ENCODE measurements at regions not wholly inside any gene's neighbourhood (a gene's known extent, or its start where the extent isn't known, plus 50 kb on each side); places are given as distances from the start of the nearest gene placed in this dataset.
"Not testable (repeated sequence)": the region's sequence is repeated elsewhere in the genome, so short reads cannot be mapped to it uniquely, and the experiment has no call there.

DNA sequence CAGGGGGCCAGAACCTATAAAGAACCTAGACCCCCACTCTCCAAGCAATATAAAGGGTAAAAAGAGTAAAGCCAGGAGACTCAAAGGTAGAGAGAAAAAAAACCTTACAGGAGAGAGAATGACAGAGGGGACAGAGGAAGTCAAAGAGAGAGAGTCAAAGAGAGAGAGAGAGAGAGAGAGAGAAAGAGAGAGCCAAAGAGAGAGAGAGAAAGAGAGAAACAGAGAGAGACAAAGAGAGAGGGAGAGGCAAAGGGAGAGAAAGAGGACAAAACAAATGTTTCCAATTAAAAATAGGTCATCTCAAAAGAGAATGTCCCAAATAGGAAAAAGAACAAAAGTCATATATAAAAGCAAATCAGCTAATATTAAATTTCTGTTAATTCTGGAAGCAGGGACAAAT is 251.5 kb downstream of the DPY19L2 start:
- no peak for ATAC-seq
- intact Hi-C loops (cut with DNase I): no loop called here
- DNase-seq: no peak

GRCh38 chr12:63415357-63415756 is 252.9 kb downstream of the DPY19L2 start:
- ATAC-seq: no peak
- no peak for DNase-seq

DNA sequence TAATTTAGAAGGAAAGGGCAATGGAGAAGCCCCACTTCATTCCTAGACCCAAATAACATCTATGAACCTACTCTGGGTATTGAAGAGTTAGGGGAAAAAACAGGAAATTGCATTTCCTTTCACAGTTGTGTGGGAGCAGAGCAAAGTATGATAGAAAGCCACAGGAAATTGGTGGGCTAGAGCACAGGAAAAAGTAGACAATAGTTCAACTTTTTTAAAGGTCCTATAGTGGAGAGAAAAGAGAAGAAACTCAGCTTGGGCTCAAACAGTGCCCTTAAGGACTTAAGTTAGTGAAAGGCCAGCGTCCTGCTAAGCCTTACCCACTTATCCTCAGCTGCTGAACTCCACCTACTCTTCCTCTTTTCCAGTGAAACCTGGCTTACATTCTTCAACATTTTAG is 258.1 kb downstream of the DPY19L2 start:
- no peak for ATAC-seq
- no peak for DNase-seq

More at GRCh38 chr12:63415357-63415756, 252.9 kb downstream of the DPY19L2 start:
- intact Hi-C loops (cut with DNase I): no loop called here

DNA sequence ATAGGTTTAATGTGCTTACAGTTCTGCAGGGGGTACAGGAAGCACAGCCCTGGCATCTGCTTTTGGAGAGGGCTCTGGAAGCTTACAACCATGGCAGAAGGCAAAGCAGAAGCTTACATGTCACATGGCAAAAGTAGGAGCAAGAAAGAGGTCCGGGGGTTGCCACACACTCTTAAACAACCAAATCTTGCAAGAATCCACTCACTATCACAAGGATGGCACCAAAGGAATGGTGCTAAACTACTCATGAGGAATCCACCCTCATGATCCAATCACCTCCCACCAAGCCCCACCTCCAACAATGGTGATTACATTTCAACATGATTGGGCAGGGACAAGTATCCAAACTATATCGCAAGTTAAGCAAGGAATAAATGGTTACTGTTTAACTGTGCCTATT is 255.8 kb upstream of the AVPR1A start:
- ATAC-seq: no peak
- DNase-seq: no peak
- intact Hi-C loops (cut with DNase I): no loop called here

More for the DNA sequence above, 258.1 kb downstream of the DPY19L2 start:
- intact Hi-C loops (cut with DNase I): no loop called here

GRCh38 chr12:63404611-63405010 is 253.6 kb upstream of the AVPR1A start:
- DNase-seq (no peak), ATAC-seq (no peak)
- intact Hi-C loops (cut with DNase I): no loop called here

DNA sequence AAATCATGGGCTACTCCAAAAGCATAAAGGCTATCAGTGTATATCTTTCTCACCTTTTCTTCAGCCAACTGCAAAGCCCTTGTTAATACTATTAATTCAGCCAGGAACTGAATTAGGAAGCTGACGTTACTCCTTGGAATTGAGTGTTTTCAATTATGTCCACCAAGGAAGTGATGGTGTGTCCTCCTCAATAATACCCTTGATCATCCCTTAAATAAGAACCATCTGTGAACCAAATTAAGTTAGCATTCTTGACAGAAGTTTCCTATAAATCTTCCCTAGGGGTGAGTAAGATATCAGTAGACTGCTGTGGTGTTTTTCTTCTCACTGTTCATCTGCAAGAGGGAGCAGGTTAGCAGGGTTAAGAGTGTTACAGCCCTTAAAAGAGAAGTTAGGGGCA is 252.3 kb upstream of the AVPR1A start:
- intact Hi-C loops (cut with DNase I): no loop called here

GRCh38 chr12:63400718-63401117 is 249.7 kb upstream of the AVPR1A start:
- ATAC-seq (no peak), DNase-seq (no peak)
- intact Hi-C loops (cut with DNase I): no loop called here

More for the DNA sequence above, 252.3 kb upstream of the AVPR1A start:
- DNase-seq (no peak), ATAC-seq (no peak)

GRCh38 chr12:63400318-63400717 is 249.3 kb upstream of the AVPR1A start:
- intact Hi-C loops (cut with DNase I): no loop called here
- no peak for ATAC-seq

DNA sequence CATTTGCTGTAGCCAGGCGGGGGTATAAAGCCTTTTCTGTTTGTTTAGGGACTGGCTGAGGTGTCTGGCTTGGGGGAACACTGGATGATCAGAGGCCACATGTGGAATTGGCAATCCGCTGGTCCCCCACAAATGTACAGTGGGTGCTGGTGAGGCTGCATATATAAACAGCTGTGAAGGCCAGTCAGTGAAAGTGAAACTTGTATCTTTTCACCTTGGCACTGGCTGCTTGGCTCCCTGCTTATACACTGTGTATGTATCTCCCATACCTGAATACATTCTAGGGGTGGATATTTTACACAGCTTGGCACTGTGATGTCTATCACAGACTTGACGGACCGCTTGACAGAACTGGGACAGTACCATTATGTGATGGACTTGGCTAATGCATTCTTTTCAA is 246.8 kb upstream of the AVPR1A start:
- ATAC-seq: no peak
- intact Hi-C loops (cut with DNase I): no loop called here
- DNase-seq: no peak

More at GRCh38 chr12:63400318-63400717, 249.3 kb upstream of the AVPR1A start:
- no peak for DNase-seq

- no peak for DNase-seq
- intact Hi-C loops (cut with DNase I): no loop called here
- ATAC-seq: no peak
Observed at GRCh38 chr12:63396135-63396534, 245.1 kb upstream of the AVPR1A start.

DNA sequence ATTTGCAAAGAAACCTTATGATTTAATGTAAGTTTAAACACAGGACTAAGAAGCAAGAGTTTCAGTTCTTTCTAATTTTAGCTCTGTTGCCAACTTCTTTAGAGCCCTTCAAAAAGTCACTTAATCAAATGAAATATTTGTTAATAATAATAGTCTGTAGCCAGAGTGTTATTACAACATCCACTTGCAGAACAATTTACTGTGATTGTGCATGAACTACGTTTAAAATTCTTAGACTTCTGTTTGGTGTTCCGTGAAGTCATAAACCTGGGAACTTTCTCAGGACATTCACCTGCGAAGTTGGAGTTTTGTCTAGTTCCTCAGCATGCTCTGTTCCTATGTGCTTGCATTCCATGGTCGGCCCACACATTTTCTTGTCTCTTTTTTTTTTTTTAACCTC is 244.0 kb upstream of the AVPR1A start:
- no peak for ATAC-seq
- DNase-seq: no peak
- intact Hi-C loops (cut with DNase I): no loop called here

GRCh38 chr12:63394349-63394748 is 243.3 kb upstream of the AVPR1A start:
- ATAC-seq: no peak
- intact Hi-C loops (cut with DNase I): no loop called here
- no peak for DNase-seq

DNA sequence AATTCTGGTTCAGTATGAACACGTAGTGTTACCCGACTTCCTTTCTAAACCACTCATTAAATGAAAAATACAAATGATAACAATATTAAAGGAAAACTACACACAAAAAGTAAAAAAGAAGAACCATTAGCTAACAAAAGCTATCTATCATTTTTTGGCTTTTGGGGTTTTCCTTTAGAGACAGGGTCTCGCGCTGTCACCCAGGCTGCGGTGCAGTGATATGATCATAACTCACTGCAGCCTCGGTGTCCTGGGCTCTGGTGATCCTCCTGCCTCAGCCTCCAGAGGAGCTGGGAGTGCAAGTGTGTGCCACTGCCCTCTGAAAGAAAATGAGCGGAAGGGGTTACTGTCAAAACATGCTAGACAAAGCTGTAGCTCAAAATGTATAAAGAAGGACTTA is 238.2 kb upstream of the AVPR1A start:
- intact Hi-C loops (cut with DNase I): no loop called here
- DNase-seq (no peak), ATAC-seq (no peak)

GRCh38 chr12:63387771-63388170 is 236.8 kb upstream of the AVPR1A start:
- ATAC-seq: no peak
- intact Hi-C loops (cut with DNase I): no loop called here
- DNase-seq: no peak

- DNase-seq (no peak), ATAC-seq (no peak)
- intact Hi-C loops (cut with DNase I): no loop called here
Observed at GRCh38 chr12:63382930-63383329, 231.9 kb upstream of the AVPR1A start.

DNA sequence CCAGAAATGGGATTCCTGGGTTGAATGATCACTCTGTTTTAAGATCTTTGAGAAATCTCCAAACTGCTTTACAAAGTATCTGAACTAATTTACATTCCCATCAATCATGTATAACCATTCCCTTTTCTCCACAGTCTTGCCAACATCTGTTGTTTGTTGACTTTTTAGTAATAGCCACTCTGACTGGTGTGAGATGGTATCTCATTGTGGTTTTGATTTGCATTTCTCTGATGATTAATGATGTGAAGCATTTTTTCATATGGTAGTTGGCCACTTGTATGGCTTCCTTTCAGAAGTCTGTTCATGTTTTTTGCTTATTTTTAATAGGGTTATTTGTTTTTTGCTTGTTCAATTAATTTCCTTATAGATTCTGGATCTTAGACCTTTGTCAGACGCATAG is 211.8 kb upstream of the AVPR1A start:
- ATAC-seq: no peak
- intact Hi-C loops (cut with DNase I): no loop called here

GRCh38 chr12:63362166-63362565 is 211.2 kb upstream of the AVPR1A start:
- no peak for ATAC-seq
- intact Hi-C loops (cut with DNase I): no loop called here

More for the DNA sequence above, 211.8 kb upstream of the AVPR1A start:
- no peak for DNase-seq

DNA sequence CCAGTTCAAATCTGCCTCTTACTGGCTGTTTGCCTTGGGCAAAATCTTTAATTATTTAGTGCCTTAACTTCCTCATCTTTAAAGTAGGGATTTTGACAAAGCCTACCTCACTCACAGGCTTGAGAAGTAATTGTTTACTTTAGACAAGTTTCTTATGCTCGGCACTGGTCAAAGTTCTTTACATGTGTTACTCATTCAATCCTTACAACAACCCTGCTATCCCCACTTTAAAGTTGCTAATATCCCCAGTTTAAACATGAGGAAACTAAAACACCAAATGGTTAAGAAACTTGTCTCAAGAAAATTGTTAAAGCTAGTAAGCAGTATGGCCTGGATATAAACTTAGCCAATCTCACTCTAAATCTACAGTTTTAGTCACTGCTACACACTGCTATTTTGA is 204.0 kb upstream of the AVPR1A start:
- ATAC-seq: no peak
- DNase-seq: no peak
- intact Hi-C loops (cut with DNase I): no loop called here

More at GRCh38 chr12:63362166-63362565, 211.2 kb upstream of the AVPR1A start:
- no peak for DNase-seq

DNA sequence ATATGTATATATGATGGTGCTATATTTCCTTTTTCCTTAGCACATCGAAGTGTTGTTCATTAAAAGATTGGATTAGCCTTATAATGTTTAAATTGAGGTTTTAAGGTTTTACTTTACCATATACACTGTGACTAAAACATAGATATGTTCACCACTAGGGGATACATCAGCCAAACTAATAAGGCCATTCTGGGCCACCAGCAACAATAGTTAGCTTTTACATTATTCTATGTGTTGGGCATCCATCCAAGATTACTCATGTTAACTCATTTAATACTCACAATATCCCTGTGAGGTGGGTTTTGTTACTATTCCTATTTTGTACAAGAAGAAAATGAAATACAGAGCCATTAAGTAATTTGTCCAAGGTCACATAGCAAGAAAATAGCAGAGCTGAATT is 202.6 kb upstream of the AVPR1A start:
- intact Hi-C loops (cut with DNase I): no loop called here
- ATAC-seq: no peak
- no peak for DNase-seq

GRCh38 chr12:63351370-63351769 is 200.4 kb upstream of the AVPR1A start:
- no peak for ATAC-seq
- DNase-seq: no peak
- intact Hi-C loops (cut with DNase I): no loop called here

GRCh38 chr12:63348556-63348955 is 197.6 kb upstream of the AVPR1A start:
- DNase-seq: no peak
- intact Hi-C loops (cut with DNase I): no loop called here
- no peak for ATAC-seq

DNA sequence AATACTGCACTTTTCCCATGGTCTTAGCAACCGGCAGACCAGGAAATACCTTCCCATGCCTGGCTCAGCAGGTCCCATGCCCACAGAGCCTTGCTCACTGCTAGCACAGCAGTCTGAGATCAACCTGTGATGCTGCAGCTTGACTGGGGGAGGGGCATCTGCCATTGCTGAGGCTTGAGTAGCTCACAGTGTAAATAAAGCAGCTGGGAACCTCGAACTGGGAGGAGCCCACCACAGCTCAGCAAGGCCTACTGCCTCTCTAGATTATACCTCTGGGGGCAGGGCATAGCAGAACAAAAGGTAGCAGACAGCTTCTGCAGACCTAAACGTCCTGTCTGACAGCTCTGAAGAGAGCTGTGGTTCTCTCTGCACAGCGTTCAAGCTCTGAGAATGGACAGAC is 186.2 kb upstream of the AVPR1A start:
- DNase-seq; intact Hi-C loops (cut with DNase I); ATAC-seq: not testable (repeated sequence)

Measured in left cardiac atrium (tissue), 4 donors.